Non-pigmented ciliary epithelial cell (primary cell): ENCODE measurements at regions not wholly inside any gene's neighbourhood (a gene's known extent, or its start where the extent isn't known, plus 50 kb on each side); places are given as distances from the start of the nearest gene placed in this dataset.

Experiments used
- DNase-seq: peaks from one replicate; pipeline ENCODE4 v3.0.0-alpha.2; 2010; ENCODE audit warnings: low read depth

GRCh38 chr5:53331463-53331862, 149.0 kb upstream of the FST start:
- peak; percentile 48 for DNase-seq

- DNase-seq = no peak
These were observed 147.3 kb upstream of the FST start for GRCh38 chr5:53333160-53333559.

- DNase-seq = peak; percentile 42
These were observed 145.9 kb upstream of the FST start for GRCh38 chr5:53334431-53334941.

GRCh38 chr5:53335115-53335514, 145.3 kb upstream of the FST start:
- no peak for DNase-seq

- DNase-seq = no peak
These were observed 142.6 kb upstream of the FST start for GRCh38 chr5:53337827-53338226.

- no peak for DNase-seq
These were observed 141.5 kb upstream of the FST start for GRCh38 chr5:53338971-53339370.

- DNase-seq = no peak
These were observed 140.4 kb upstream of the FST start for GRCh38 chr5:53339962-53340540.

- DNase-seq = no peak
These were observed 139.3 kb upstream of the FST start for GRCh38 chr5:53340956-53341750.

GRCh38 chr5:53342236-53342635, 138.2 kb upstream of the FST start:
- DNase-seq = no peak

- peak; percentile 86 for DNase-seq
These were observed 137.2 kb upstream of the FST start for GRCh38 chr5:53343187-53343586.

GRCh38 chr5:53350368-53350767, 130.1 kb upstream of the FST start:
- no peak for DNase-seq

- DNase-seq = no peak
These were observed 129.2 kb upstream of the FST start for GRCh38 chr5:53350991-53351770.

GRCh38 chr5:53355316-53355715, 125.1 kb upstream of the FST start:
- no peak for DNase-seq

GRCh38 chr5:53355931-53356330, 124.5 kb upstream of the FST start:
- no peak for DNase-seq

GRCh38 chr5:53357439-53357838, 123.0 kb upstream of the FST start:
- no peak for DNase-seq

- no peak for DNase-seq
These were observed 121.6 kb upstream of the FST start for GRCh38 chr5:53358794-53359193.

- no peak for DNase-seq
These were observed 120.4 kb upstream of the FST start for GRCh38 chr5:53359916-53360517.

- peak; percentile 79 for DNase-seq
These were observed 119.6 kb upstream of the FST start for GRCh38 chr5:53360811-53361210.

GRCh38 chr5:53361708-53362107, 118.7 kb upstream of the FST start:
- no peak for DNase-seq

- peak; percentile 95 for DNase-seq
These were observed 117.9 kb upstream of the FST start for GRCh38 chr5:53362521-53362941.

- DNase-seq = no peak
These were observed 116.4 kb upstream of the FST start for GRCh38 chr5:53364061-53364460.

GRCh38 chr5:53366245-53366644, 114.2 kb upstream of the FST start:
- DNase-seq = no peak
